SIG-M5 (cell line): ENCODE measurements at regions not wholly inside any gene's neighbourhood (a gene's known extent, or its start where the extent isn't known, plus 50 kb on each side); places are given as distances from the start of the nearest gene placed in this dataset.
A peak's percentile ranks its signal among the peaks of the same experiment; 100 is the strongest.
"Not testable (repeated sequence)": the region's sequence is repeated elsewhere in the genome, so short reads cannot be mapped to it uniquely, and the experiment has no call there.

ENCODE experiments used
- DNase-seq: peaks from one replicate; lab custom pipeline; 2025; lab: John Stamatoyannopoulos, UW

- DNase-seq = no peak
Measured at GRCh38 chr6:134634966-134635365, 314.9 kb downstream of the ALDH8A1 start.

- no peak for DNase-seq
Measured at GRCh38 chr6:134634466-134634865, 315.4 kb downstream of the ALDH8A1 start.

GRCh38 chr6:134632982-134633940, 315.3 kb upstream of the SGK1 start:
- peak; percentile 20 for DNase-seq

- DNase-seq = no peak
Measured at GRCh38 chr6:134632024-134632423, 314.1 kb upstream of the SGK1 start.

GRCh38 chr6:134631398-134631924, 313.5 kb upstream of the SGK1 start:
- no peak for DNase-seq

- peak; percentile 37 for DNase-seq
Measured at GRCh38 chr6:134630508-134631121, 312.7 kb upstream of the SGK1 start.

- no peak for DNase-seq
Measured at GRCh38 chr6:134628154-134628553, 310.2 kb upstream of the SGK1 start.

GRCh38 chr6:134627707-134628106, 309.8 kb upstream of the SGK1 start:
- no peak for DNase-seq

- no peak for DNase-seq
Measured at GRCh38 chr6:134626589-134626988, 308.7 kb upstream of the SGK1 start.

- DNase-seq = no peak
Measured at GRCh38 chr6:134626086-134626485, 308.2 kb upstream of the SGK1 start.

GRCh38 chr6:134624781-134625180, 306.9 kb upstream of the SGK1 start:
- DNase-seq = no peak

- DNase-seq = no peak
Measured at GRCh38 chr6:134623401-134623800, 305.5 kb upstream of the SGK1 start.

- DNase-seq = no peak
Measured at GRCh38 chr6:134622382-134623173, 304.7 kb upstream of the SGK1 start.

GRCh38 chr6:134621858-134622257, 303.9 kb upstream of the SGK1 start:
- no peak for DNase-seq

- no peak for DNase-seq
Measured at GRCh38 chr6:134619789-134620188, 301.9 kb upstream of the SGK1 start.

GRCh38 chr6:134619077-134619476, 301.2 kb upstream of the SGK1 start:
- no peak for DNase-seq

- DNase-seq = no peak
Measured at GRCh38 chr6:134614606-134615485, 296.9 kb upstream of the SGK1 start.

- not testable (repeated sequence) for DNase-seq
Measured at GRCh38 chr6:134612128-134612527, 294.2 kb upstream of the SGK1 start.

GRCh38 chr6:134610411-134610810, 292.5 kb upstream of the SGK1 start:
- no peak for DNase-seq

- no peak for DNase-seq
Measured at GRCh38 chr6:134609716-134610261, 291.9 kb upstream of the SGK1 start.

GRCh38 chr6:134607411-134607810, 289.5 kb upstream of the SGK1 start:
- no peak for DNase-seq
